ENCODE measurements at regions not wholly inside any gene's neighbourhood (a gene's known extent, or its start where the extent isn't known, plus 50 kb on each side); places are given as distances from the start of the nearest gene placed in this dataset.
"Not testable (repeated sequence)": the region's sequence is repeated elsewhere in the genome, so short reads cannot be mapped to it uniquely, and the experiment has no call there.

GRCh38 chr9:66152406-66152805 lies 415.5 kb downstream of the FOXD4L4 start:
- not testable (repeated sequence) for DNase-seq (ENCODE audit: low read depth in 1 of 2, low spot score in 1 of 2)

GRCh38 chr9:66153021-66153725 lies 416.2 kb downstream of the FOXD4L4 start:
- DNase-seq (ENCODE audit: low read depth in 1 of 2, low spot score in 1 of 2), result not testable (repeated sequence)

DNA sequence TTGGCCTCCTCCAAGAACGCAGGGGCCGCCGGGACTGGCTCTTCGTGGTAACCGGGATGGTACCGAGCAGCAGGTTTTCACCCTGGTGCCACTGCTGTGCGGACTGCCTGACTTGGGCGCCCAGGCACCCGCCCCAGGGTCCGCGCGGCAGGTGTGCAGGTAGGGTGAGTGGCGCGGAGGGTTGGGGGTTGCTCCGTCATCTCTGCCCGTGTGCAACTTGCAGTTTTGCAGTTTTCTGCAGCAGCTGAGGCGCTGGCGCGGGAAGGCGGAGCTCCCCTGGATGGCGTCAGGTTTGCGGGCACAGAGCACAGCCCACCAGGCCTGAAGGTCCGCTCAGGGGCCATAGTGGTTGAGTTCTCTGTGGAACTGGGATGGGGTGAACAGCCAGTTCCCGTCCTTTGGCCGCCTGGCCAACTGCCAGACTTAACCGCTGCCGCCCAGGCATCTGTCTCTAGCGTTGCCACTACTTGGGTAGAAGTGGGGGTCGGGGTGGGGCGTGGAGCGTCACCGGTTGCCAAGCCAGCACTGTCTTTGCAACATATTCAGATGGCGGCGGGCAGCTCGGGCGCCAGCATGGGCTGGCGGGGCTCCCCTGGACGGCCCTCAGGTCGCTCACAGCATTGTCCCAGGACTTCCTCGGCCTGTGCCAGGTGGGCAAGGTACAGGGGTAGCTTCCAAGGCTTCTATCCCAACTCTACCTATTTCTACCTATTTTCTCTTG lies 417.2 kb downstream of the FOXD4L4 start:
- DNase-seq (ENCODE audit: low read depth in 1 of 2, low spot score in 1 of 2), result not testable (repeated sequence)

DNA sequence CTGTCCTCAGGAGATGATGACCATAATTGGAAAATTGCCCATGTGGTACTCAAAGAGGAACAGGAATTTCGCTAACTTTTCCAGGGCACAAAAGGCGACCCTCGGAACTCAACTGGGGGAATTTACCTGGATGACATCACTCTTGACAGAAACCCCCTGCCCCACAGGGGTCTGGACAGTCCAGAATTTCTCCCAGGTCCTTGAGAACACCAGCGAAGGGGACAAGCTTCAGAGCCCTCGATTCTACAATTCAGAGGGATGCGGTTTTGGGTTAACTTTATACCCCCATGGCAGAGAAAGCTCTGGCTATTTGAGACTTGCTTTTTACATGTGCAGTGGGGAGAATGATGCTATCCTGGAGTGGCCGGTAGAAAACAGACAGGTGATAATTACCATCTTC lies 445.4 kb downstream of the FOXD4L4 start:
- DNase-seq (ENCODE audit: low read depth in 1 of 2, low spot score in 1 of 2), result not testable (repeated sequence)

DNA sequence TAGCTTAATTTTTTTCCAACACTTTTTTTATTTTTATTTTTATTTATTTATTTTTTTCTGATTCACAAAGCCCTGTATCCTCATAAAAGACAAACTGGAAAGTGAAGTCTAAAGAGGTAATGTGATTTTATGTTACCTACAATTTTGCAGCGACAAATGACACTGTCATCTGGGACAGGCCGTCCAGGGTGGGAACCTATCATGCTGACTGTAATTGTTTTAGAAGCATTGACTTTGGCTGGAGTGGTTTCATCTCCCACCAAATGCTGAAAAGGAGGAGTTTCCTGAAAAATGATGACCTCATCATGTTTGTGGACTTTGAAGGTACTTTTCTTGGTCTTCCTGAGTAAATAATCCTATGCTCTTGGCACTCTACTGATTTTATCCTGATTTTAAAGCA lies 446.7 kb downstream of the FOXD4L4 start:
- DNase-seq (ENCODE audit: low read depth in 1 of 2, low spot score in 1 of 2), result not testable (repeated sequence)

DNA sequence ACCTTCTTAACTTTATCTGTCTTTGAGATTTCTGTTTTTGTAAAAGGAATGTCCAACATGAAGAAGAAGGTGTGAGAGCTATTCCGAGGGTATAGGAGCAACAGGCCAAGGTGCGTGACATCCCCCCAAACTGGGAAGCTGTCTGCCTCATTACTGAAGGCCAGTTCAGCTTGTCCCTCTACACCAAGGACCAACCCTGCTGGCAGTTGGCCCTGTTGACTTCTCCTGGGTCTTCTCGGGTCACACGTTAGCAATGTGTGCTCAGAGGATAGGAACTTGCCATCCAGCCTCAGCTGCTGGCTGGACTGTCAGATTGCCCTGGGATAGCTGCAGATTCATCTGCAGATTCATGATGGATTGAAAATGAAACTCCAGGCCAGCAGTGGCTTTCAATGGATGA lies 460.3 kb downstream of the FOXD4L4 start:
- not testable (repeated sequence) for DNase-seq (ENCODE audit: low read depth in 1 of 2, low spot score in 1 of 2)

DNA sequence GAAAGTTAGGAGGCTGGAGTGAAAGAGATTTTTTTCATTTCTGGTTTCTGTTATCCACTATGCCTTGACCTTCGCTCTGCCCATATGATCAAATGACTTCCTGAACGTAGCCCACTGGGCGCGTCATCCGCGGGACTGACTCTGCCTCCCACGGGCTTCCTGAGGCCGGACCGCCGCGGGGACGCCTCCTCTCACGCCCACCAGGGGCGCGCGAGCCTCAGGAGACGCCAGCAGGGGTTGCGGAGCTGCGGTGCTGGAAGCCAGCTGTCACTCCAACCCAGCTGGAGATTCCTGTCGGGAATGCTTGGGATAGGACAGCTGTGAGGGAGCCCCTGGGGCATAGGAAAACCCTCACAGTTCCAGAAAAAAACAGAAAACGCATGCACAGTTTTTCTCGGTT lies 461.5 kb downstream of the FOXD4L4 start:
- DNase-seq (ENCODE audit: low read depth in 1 of 2, low spot score in 1 of 2), result not testable (repeated sequence)

- not testable (repeated sequence) for DNase-seq (ENCODE audit: low read depth in 1 of 2, low spot score in 1 of 2)
Observed at GRCh38 chr9:66206617-66207016, 469.7 kb downstream of the FOXD4L4 start.

GRCh38 chr9:66207914-66208313 lies 471.0 kb downstream of the FOXD4L4 start:
- not testable (repeated sequence) for DNase-seq (ENCODE audit: low read depth in 1 of 2, low spot score in 1 of 2)

DNA sequence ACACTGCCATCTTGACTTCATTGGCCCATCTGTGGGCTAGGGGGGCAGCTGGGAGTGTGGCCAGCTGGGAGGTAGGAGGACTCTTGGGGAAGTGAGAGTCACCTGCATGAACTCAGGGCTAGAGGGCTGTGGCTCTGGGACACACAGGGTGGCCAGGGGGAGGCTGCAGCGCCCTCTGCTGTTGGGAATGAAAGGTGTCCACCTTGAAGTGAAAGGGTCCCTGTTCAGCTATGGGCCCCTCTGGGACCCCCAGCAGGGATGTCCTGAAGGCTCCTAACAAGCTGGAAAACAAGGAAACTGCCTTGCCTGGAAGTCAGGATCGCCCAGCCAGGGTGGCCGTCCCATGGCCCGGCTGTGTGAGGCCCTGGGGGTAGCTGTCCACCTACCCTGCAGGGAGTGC lies 507.8 kb downstream of the FOXD4L4 start:
- DNase-seq (ENCODE audit: low read depth in 1 of 2, low spot score in 1 of 2), result not testable (repeated sequence)

GRCh38 chr9:66245481-66245880 lies 508.5 kb downstream of the FOXD4L4 start:
- DNase-seq (ENCODE audit: low read depth in 1 of 2, low spot score in 1 of 2), result not testable (repeated sequence)

- not testable (repeated sequence) for DNase-seq (ENCODE audit: low read depth in 1 of 2, low spot score in 1 of 2)
Observed at GRCh38 chr9:66257581-66257980, 520.6 kb downstream of the FOXD4L4 start.

- not testable (repeated sequence) for DNase-seq (ENCODE audit: low read depth in 1 of 2, low spot score in 1 of 2)
Observed at GRCh38 chr9:66261576-66261975, 524.6 kb downstream of the FOXD4L4 start.

DNA sequence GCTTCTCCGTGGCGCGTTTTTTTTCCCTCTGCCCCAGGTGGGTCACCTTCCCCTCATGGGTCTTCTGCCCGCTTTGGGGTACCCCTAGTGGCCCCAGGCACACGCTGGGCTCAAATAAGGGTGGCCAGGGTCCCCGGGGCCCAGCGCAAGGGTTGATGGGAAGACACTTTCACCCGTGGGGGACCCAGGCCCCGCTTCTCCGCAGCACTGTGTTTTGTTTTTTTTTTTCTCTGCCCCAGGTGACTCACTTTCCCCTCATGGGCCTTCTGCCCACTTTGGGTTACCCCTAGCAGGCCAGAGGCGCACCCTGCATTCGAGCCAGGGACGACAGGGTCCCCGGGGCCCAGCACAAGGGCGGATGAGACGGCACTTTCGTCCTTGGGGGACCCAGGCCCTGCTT lies 526.7 kb downstream of the FOXD4L4 start:
- DNase-seq (ENCODE audit: low read depth in 1 of 2, low spot score in 1 of 2), result not testable (repeated sequence)

- DNase-seq (ENCODE audit: low read depth in 1 of 2, low spot score in 1 of 2), result not testable (repeated sequence)
Observed at GRCh38 chr9:66264786-66265185, 527.8 kb downstream of the FOXD4L4 start.

- DNase-seq (ENCODE audit: low read depth in 1 of 2, low spot score in 1 of 2), result not testable (repeated sequence)
Observed at GRCh38 chr9:66266202-66266601, 529.3 kb downstream of the FOXD4L4 start.

- DNase-seq (ENCODE audit: low read depth in 1 of 2, low spot score in 1 of 2), result not testable (repeated sequence)
Observed at GRCh38 chr9:66266856-66267430, 530.0 kb downstream of the FOXD4L4 start.

GRCh38 chr9:66267684-66268083 lies 530.7 kb downstream of the FOXD4L4 start:
- DNase-seq (ENCODE audit: low read depth in 1 of 2, low spot score in 1 of 2), result not testable (repeated sequence)

DNA sequence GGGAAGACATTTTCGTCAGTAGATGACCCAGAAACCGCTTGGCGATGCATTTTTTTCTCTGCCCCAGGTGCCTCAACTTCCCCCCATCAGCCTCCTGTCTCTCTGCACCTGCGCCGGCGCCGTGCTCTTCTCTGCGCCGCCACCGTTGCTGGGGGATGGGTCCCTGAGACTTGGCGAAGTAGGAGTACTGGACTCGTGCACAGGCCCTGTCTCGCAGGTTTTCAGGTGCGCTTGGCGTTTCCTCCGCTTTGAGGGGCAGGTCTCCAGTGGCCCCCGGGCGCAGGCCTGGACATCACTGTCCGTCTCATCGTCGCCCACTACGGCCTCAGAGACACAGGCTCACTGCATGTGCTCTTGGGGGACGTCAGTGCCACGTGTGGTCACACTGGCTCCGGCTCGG lies 532.1 kb downstream of the FOXD4L4 start:
- not testable (repeated sequence) for DNase-seq (ENCODE audit: low read depth in 1 of 2, low spot score in 1 of 2)

- DNase-seq (ENCODE audit: low read depth in 1 of 2, low spot score in 1 of 2), result peak in 1 of 2 donors; percentile 58
Observed at GRCh38 chr9:66269783-66270182, 532.8 kb downstream of the FOXD4L4 start.

DNA sequence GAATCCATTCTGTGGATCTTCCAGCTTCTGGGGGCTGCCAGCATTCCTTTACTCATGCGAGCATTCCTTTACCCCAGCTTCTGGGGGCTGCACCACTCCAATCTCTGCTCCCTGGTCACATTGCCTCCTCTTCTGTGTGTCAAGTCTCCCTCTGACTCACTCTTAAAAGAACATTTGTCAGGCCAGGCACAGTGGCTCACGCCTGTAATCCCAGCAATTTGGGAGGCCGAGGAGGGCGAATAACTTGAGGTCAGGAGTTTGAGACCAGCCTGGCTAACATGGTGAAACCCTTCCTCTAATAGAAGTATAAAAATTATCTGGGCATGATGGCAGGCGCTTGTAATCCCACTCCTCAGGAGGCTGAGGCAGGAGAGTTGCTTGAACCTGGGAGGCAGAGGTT lies 541.9 kb downstream of the FOXD4L4 start:
- not testable (repeated sequence) for DNase-seq (ENCODE audit: low read depth in 1 of 2, low spot score in 1 of 2)
